HCT116 (cell line): ENCODE measurements at regions not wholly inside any gene's neighbourhood (a gene's known extent, or its start where the extent isn't known, plus 50 kb on each side); places are given as distances from the start of the nearest gene placed in this dataset.

Source experiments
- ATAC-seq: fragments of 200-7000 bp; cut with Tn5 transposase; 2 replicates; pipeline ENCODE4 v1.9.1; 2020; ENCODE audit warnings: mild to moderate bottlenecking, moderate library complexity
- BruUV-seq: library from RNA; stranded (reverse); fragments of 400-500 nt; replicated peaks from 2 replicates; lab custom pipeline; 2021; lab: Mats Ljungman, UMichigan
- CTCF ChIA-PET: fragments of 300-600 bp; sonication (Branson Sonifier 250); formaldehyde crosslinking; loops from one replicate; lab custom pipeline; 2021; ENCODE audit warnings: antibody characterized with exemption; lab: Charles Lee
- POLR2A ChIA-PET: fragments of 300-600, 350-600 bp; sonication (Branson Sonifier 250); formaldehyde crosslinking; loops from one replicate; lab custom pipeline; 2021; ENCODE audit warnings: antibody characterized with exemption; lab: Charles Lee
- RAD21 ChIA-PET, 2 experiments: fragments of 300-600 bp; sonication (Branson Sonifier 250); formaldehyde crosslinking; loops; one replicate each; lab custom pipeline; 2023; ENCODE audit warnings: low total read pairs in 2 of 2; ENCODE audit not compliant: uncharacterized antibody in 2 of 2, unreplicated experiment in 2 of 2, low non-redundant PET in 1 of 2; lab: Charles Lee
- DNase-seq: peaks from one replicate; pipeline ENCODE4 v3.0.0-alpha.2; 2010; ENCODE audit warnings: low read depth, low spot score
- H2AFZ ChIP-seq: fragments of 200-600 bp; shearing (Covaris generic), sonication (generic); 2 replicates; pipeline ENCODE4 v1.6.1; 2017; ENCODE audit warnings: low read depth, mixed run types, mixed read lengths, antibody characterized with exemption, low read length; ENCODE audit not compliant: poor library complexity, severe bottlenecking
- H3K27ac ChIP-seq: 2 replicates; pipeline ENCODE4 v1.5.1; 2012; ENCODE audit warnings: low read depth, low read length
- H3K27me3 ChIP-seq: fragments of 200-600 bp; sonication (generic); 2 replicates; pipeline ENCODE4 v1.6.1; 2016; ENCODE audit warnings: mixed run types, low read length, mixed read lengths; ENCODE audit not compliant: insufficient read depth
- H3K36me3 ChIP-seq, 2 experiments: fragments of 200-500 bp in 1 of 2; fragments of 200-600 bp in 1 of 2; sonication (Bioruptor generic) in 1 of 2; sonication (generic) in 1 of 2; 2 replicates each; pipeline versions ENCODE4 v1.5.1 to v1.6.1; 2014 to 2016; ENCODE audit warnings: low read length in 2 of 2, inconsistent platforms in 1 of 2, mixed read lengths in 1 of 2, mixed run types in 1 of 2; ENCODE audit not compliant: insufficient read depth in 2 of 2, control insufficient read depth in 1 of 2
- H3K4me1 ChIP-seq, 2 experiments: fragments of 200-600 bp in 1 of 2; sonication (generic) in 1 of 2; 2 replicates each; pipeline versions ENCODE4 v1.5.1 to v1.6.1; 2012 to 2017; ENCODE audit warnings: low read length in 2 of 2, inconsistent platforms in 1 of 2, mild to moderate bottlenecking in 1 of 2, mixed read lengths in 1 of 2, mixed run types in 1 of 2, moderate library complexity in 1 of 2; ENCODE audit not compliant: insufficient read depth in 2 of 2, control insufficient read depth in 1 of 2
- H3K4me2 ChIP-seq: fragments of 200-600 bp; sonication (generic); 2 replicates; pipeline ENCODE4 v1.6.1; 2017; ENCODE audit warnings: mixed run types, low read length, mixed read lengths
- H3K4me3 ChIP-seq, 2 experiments: fragments of 200-600 bp in 1 of 2; sonication (generic) in 1 of 2; replicated peaks in 1 of 2; 2 replicates each; pipeline ENCODE4 v1.5.1; 2011 to 2016; ENCODE audit warnings: low read length in 2 of 2, control low read depth in 1 of 2, low read depth in 1 of 2, mild to moderate bottlenecking in 1 of 2, mixed read lengths in 1 of 2, mixed run types in 1 of 2
- H3K79me2 ChIP-seq: fragments of 200-600 bp; sonication (generic); 2 replicates; pipeline ENCODE4 v1.6.1; 2017; ENCODE audit warnings: mild to moderate bottlenecking, mixed run types, low read length, moderate library complexity, mixed read lengths; ENCODE audit not compliant: insufficient read depth
- H3K9ac ChIP-seq: fragments of 200-600 bp; sonication (generic); 2 replicates; pipeline ENCODE4 v1.6.1; 2016; ENCODE audit warnings: low read length, mixed read lengths
- H3K9me2 ChIP-seq: fragments of 200-600 bp; sonication (generic), shearing (Covaris generic); 2 replicates; pipeline ENCODE4 v1.6.1; 2017; ENCODE audit warnings: mixed run types, mild to moderate bottlenecking, moderate library complexity; ENCODE audit not compliant: insufficient read depth
- H3K9me3 ChIP-seq, 2 experiments: fragments of 200-500 bp in 1 of 2; fragments of 200-600 bp in 1 of 2; sonication (Bioruptor generic) in 1 of 2; sonication (generic) in 1 of 2; 2 replicates each; pipeline ENCODE4 v1.6.1; 2014 to 2017; ENCODE audit warnings: low read length in 2 of 2, mixed read lengths in 2 of 2, inconsistent platforms in 1 of 2, low read depth in 1 of 2, mild to moderate bottlenecking in 1 of 2, mixed run types in 1 of 2, moderate library complexity in 1 of 2; ENCODE audit not compliant: control insufficient read depth in 1 of 2, insufficient read depth in 1 of 2
- H4K20me1 ChIP-seq: fragments of 200-600 bp; sonication (generic), shearing (Covaris generic); 2 replicates; pipeline ENCODE4 v1.6.1; 2017; ENCODE audit warnings: mixed run types, mild to moderate bottlenecking, moderate library complexity; ENCODE audit not compliant: insufficient read depth
- ATF3 ChIP-seq: IDR thresholded peaks from 2 replicates; pipeline ENCODE4 v1.6.1; 2012
- CBX3 ChIP-seq: IDR thresholded peaks from 2 replicates; pipeline ENCODE4 v1.6.1; 2012; ENCODE audit warnings: low read depth
- EZH2 ChIP-seq: fragments of 200-600 bp; sonication (generic); IDR thresholded peaks from 2 replicates; pipeline ENCODE4 v1.6.1; 2017; ENCODE audit warnings: antibody characterized with exemption, mixed run types
- JUND ChIP-seq: IDR thresholded peaks from 2 replicates; pipeline ENCODE4 v1.6.1; 2012
- MAX ChIP-seq: IDR thresholded peaks from 2 replicates; pipeline ENCODE4 v1.6.1; 2012
- SIN3A ChIP-seq: IDR thresholded peaks from 2 replicates; pipeline ENCODE4 v1.6.1; 2012; ENCODE audit warnings: low read depth
- SP1 ChIP-seq: IDR thresholded peaks from 2 replicates; pipeline ENCODE4 v1.6.1; 2012; ENCODE audit warnings: low read depth
- SRF ChIP-seq: IDR thresholded peaks from 2 replicates; pipeline ENCODE4 v1.6.1; 2012; ENCODE audit warnings: low read depth
- ZFX ChIP-seq: fragments of 450-650 bp; IDR thresholded peaks from 2 replicates; pipeline ENCODE4 v1.6.1; 2017
- ZNF274 ChIP-seq: fragments of 200-500 bp; sonication (Bioruptor generic); IDR thresholded peaks from 2 replicates; pipeline ENCODE4 v1.6.1; 2014; ENCODE audit warnings: mild to moderate bottlenecking, low read depth, low read length, inconsistent platforms
- intact Hi-C: fragments of 100-400 bp; cut with micrococcal nuclease; formaldehyde crosslinking; loops from 2 replicates; pipeline ENCODE4 v1.10.0; 2022
- TF ChIP-seq, protein P1 (sequence below): IDR thresholded peaks from 2 replicates; pipeline ENCODE4 v1.6.1; 2012; ENCODE audit warnings: low read depth
- TF ChIP-seq, protein P2 (sequence below): IDR thresholded peaks from 2 replicates; pipeline ENCODE4 v1.6.1; 2011; ENCODE audit warnings: mild to moderate bottlenecking, low read length, moderate library complexity; ENCODE audit not compliant: insufficient replicate concordance; ENCODE audit errors: extremely low read depth

- Histone ChIP-seq H3K27ac (no peak overlapping the region), H3K4me3 (no peak overlapping the region), H3K79me2 (no peaks in the 10 kb centered on the region), H3K36me3 (no peaks in the 10 kb centered on the region), H4K20me1 (no peaks in the 10 kb centered on the region), H2AFZ (no peak overlapping the region), H3K27me3 (no peaks in the 10 kb centered on the region), H3K4me1 (no peaks in the 10 kb centered on the region)
- no peak for ATAC-seq
- RAD21 ChIA-PET, result no interaction called here
- CTCF ChIA-PET, result no interaction called here
- TF ChIP-seq ZFX, result no peak
- TF ChIP-seq MAX, result no peak
- TF ChIP-seq, protein P1, sequence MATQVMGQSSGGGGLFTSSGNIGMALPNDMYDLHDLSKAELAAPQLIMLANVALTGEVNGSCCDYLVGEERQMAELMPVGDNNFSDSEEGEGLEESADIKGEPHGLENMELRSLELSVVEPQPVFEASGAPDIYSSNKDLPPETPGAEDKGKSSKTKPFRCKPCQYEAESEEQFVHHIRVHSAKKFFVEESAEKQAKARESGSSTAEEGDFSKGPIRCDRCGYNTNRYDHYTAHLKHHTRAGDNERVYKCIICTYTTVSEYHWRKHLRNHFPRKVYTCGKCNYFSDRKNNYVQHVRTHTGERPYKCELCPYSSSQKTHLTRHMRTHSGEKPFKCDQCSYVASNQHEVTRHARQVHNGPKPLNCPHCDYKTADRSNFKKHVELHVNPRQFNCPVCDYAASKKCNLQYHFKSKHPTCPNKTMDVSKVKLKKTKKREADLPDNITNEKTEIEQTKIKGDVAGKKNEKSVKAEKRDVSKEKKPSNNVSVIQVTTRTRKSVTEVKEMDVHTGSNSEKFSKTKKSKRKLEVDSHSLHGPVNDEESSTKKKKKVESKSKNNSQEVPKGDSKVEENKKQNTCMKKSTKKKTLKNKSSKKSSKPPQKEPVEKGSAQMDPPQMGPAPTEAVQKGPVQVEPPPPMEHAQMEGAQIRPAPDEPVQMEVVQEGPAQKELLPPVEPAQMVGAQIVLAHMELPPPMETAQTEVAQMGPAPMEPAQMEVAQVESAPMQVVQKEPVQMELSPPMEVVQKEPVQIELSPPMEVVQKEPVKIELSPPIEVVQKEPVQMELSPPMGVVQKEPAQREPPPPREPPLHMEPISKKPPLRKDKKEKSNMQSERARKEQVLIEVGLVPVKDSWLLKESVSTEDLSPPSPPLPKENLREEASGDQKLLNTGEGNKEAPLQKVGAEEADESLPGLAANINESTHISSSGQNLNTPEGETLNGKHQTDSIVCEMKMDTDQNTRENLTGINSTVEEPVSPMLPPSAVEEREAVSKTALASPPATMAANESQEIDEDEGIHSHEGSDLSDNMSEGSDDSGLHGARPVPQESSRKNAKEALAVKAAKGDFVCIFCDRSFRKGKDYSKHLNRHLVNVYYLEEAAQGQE, result no peak
- TF ChIP-seq CBX3, result no peak
- TF ChIP-seq SIN3A, result no peak
- TF ChIP-seq JUND, result no peak
- TF ChIP-seq, protein P2, sequence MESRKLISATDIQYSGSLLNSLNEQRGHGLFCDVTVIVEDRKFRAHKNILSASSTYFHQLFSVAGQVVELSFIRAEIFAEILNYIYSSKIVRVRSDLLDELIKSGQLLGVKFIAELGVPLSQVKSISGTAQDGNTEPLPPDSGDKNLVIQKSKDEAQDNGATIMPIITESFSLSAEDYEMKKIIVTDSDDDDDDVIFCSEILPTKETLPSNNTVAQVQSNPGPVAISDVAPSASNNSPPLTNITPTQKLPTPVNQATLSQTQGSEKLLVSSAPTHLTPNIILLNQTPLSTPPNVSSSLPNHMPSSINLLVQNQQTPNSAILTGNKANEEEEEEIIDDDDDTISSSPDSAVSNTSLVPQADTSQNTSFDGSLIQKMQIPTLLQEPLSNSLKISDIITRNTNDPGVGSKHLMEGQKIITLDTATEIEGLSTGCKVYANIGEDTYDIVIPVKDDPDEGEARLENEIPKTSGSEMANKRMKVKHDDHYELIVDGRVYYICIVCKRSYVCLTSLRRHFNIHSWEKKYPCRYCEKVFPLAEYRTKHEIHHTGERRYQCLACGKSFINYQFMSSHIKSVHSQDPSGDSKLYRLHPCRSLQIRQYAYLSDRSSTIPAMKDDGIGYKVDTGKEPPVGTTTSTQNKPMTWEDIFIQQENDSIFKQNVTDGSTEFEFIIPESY, result no peak
- no peak for TF ChIP-seq SP1
- no peak for TF ChIP-seq SRF
- TF ChIP-seq EZH2, result no peak
- no peak for TF ChIP-seq ATF3
- TF ChIP-seq ZNF274, result no peak
- TF ChIP-seq, all 23 proteins: peak for 0
- POLR2A ChIA-PET, result no interaction called here
- DNase-seq, result no peak
- Histone ChIP-seq H3K9me3 (peaks cover 0 to 5% of the 10 kb centered on the region in 2 experiments; a peak in 1 of 4 replicates), H3K9ac (no peak overlapping the region), H3K4me2 (no peak overlapping the region), H3K9me2 (no peaks in the 10 kb centered on the region)
- intact Hi-C loops, result no loop called here
- no TSS peak for BruUV-seq
Observed at GRCh38 chr4:26116057-26116456, 202.0 kb downstream of the SMIM20 start.
